ENCODE measurements at regions not wholly inside any gene's neighbourhood (a gene's known extent, or its start where the extent isn't known, plus 50 kb on each side); places are given as distances from the start of the nearest gene placed in this dataset.

DNA sequence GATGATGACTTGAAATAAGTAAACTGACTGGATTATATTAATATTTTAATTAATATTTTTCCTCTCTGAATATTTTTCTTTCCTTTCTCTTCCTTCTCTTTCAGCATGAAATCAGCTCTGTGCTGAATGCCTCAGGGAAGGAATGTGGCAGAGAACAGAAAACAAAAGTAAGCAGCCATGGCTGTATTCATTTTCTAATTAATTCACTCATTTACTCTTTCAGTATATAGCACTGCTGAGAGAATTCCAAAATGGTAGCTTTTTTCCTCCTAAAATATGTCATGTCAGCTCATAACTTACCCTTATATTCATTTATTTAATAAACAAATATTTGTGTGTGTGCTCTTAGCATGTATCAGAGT is 522.5 kb downstream of the PTPRC start:
- Histone ChIP-seq H3K36me3 (ENCODE audit: control insufficient read depth in 2 of 2, insufficient read depth in 2 of 2, low read length in 1 of 2) (no peaks in the 10 kb centered on the region), H3K27me3 (ENCODE audit: control insufficient read depth in 1 of 2, insufficient read depth in 2 of 2, low read length in 2 of 2) (no peaks in the 10 kb centered on the region), H3K4me1 (ENCODE audit: control insufficient read depth in 2 of 2, insufficient read depth in 2 of 2, low read length in 1 of 2) (no peaks in the 10 kb centered on the region), H3K4me3 (ENCODE audit: low read depth in 1 of 2, low read length in 2 of 2) (no peak overlapping the region), H3K27ac (ENCODE audit: low read depth in 2 of 2, low read length in 1 of 2) (no peak overlapping the region), H3K9me3 (ENCODE audit: control insufficient read depth in 2 of 2, insufficient read depth in 1 of 2, low read depth in 1 of 2, low read length in 1 of 2) (no peaks in the 10 kb centered on the region)

DNA sequence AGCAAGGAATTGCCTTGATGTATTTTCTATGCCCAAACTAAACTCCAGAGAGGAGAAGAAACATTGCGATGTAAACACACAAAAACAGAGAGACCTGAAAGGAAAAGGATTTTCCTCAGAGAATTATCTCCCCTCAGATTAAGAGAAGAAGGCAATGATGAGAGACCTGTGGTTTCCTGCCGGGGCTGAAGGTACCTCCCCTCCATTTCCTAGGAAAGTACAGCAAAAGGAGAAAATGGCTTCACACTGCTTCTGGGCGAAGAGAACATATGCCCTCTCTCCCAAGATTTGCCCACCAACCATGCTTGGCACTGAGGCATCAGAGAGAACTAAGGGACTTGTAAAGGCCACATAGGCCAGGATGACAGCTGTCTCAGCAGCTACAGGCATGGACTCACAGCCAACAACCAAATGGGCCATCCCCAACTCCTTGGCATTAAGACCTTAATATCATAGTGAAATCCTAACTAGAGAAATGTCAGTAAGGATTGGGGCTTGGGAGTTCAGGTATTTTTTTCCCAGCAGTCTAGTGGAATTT is 523.0 kb downstream of the PTPRC start:
- Histone ChIP-seq H3K36me3 (ENCODE audit: control insufficient read depth in 2 of 2, insufficient read depth in 2 of 2, low read length in 1 of 2) (no peaks in the 10 kb centered on the region), H3K27me3 (ENCODE audit: control insufficient read depth in 1 of 2, insufficient read depth in 2 of 2, low read length in 2 of 2) (no peaks in the 10 kb centered on the region), H3K27ac (ENCODE audit: low read depth in 2 of 2, low read length in 1 of 2) (no peak overlapping the region), H3K4me1 (ENCODE audit: control insufficient read depth in 2 of 2, insufficient read depth in 2 of 2, low read length in 1 of 2) (no peaks in the 10 kb centered on the region), H3K4me3 (ENCODE audit: low read depth in 1 of 2, low read length in 2 of 2) (no peak overlapping the region), H3K9me3 (ENCODE audit: control insufficient read depth in 2 of 2, insufficient read depth in 1 of 2, low read depth in 1 of 2, low read length in 1 of 2) (no peaks in the 10 kb centered on the region)
- whole genome bisulfite sequencing, 2 donors, result 81 to 84% methylated on average over 3 of the region's 3 CpGs

DNA sequence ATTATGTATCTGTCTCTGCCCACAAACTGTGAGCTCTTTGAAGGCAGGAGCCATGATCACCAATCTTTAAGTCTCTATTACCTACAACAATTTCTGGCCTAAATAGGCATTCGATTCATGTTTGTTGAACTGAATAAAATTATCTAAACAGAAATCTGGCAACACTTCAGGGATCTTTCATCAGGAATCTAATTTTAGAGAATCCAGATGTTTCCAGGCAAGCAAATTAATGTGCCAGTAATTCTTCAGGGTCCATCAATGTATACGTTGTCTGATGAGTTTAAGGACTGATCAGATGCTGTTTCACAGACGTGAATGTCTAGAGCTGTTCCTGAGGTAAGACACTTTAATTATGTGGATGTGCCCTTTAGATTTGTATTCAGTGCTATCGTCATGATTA is 524.4 kb downstream of the PTPRC start:
- Histone ChIP-seq H3K27me3 (ENCODE audit: control insufficient read depth in 1 of 2, insufficient read depth in 2 of 2, low read length in 2 of 2) (no peaks in the 10 kb centered on the region), H3K27ac (ENCODE audit: low read depth in 2 of 2, low read length in 1 of 2) (no peak overlapping the region), H3K9me3 (ENCODE audit: control insufficient read depth in 2 of 2, insufficient read depth in 1 of 2, low read depth in 1 of 2, low read length in 1 of 2) (no peaks in the 10 kb centered on the region), H3K4me3 (ENCODE audit: low read depth in 1 of 2, low read length in 2 of 2) (no peak overlapping the region), H3K4me1 (ENCODE audit: control insufficient read depth in 2 of 2, insufficient read depth in 2 of 2, low read length in 1 of 2) (no peaks in the 10 kb centered on the region), H3K36me3 (ENCODE audit: control insufficient read depth in 2 of 2, insufficient read depth in 2 of 2, low read length in 1 of 2) (no peaks in the 10 kb centered on the region)
- 59 to 66% methylated on average over 4 of the region's 4 CpGs for WGBS, 2 donors

DNA sequence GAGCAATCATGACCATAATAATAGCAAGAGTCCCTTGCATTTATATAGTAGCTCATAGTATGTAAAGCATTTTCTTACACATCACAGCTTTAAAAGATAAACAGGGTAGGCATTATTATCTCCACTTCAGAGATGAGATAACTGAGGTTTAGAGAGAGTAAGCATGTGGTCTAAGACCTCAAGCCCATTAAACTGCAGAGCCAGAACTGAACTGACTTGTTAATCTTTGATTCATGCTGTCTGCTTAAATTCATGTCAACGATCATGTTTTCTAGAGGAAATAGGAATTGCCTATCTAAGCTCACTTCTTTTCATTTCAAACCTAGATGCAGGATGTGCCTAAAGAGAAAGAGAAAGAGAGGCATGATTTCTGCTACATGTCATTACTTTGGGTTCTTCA is 524.8 kb downstream of the PTPRC start:
- H3K4me3 ChIP-seq (ENCODE audit: low read depth in 1 of 2, low read length in 2 of 2), result no peak overlapping the region
- 50 to 53% methylated on average over 1 of the region's 1 CpG for WGBS, 2 donors
- no peaks in the 10 kb centered on the region for H3K9me3 ChIP-seq (ENCODE audit: control insufficient read depth in 2 of 2, insufficient read depth in 1 of 2, low read depth in 1 of 2, low read length in 1 of 2)

DNA sequence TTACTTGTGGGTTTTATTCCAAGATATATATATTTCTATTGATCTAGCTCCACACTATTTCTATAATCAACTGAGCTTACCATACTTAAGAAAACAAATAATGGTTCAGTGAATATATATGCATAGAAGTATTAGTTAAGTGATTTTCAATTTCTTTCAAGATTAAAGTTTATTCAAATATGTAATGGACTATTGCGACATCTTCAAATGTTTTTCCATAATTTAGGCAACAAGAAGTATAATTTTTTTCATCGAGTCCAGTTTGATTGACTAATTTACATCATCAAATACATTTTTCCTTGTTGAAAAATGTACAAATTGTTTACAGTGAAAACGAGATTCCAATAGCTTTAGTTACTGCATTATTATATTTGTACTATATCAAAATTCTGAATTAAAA is 528.6 kb downstream of the PTPRC start:
- Histone ChIP-seq H3K27ac (ENCODE audit: low read depth in 2 of 2, low read length in 1 of 2) (no peak overlapping the region), H3K4me3 (ENCODE audit: low read depth in 1 of 2, low read length in 2 of 2) (no peak overlapping the region), H3K9me3 (ENCODE audit: control insufficient read depth in 2 of 2, insufficient read depth in 1 of 2, low read depth in 1 of 2, low read length in 1 of 2) (no peaks in the 10 kb centered on the region), H3K36me3 (ENCODE audit: control insufficient read depth in 2 of 2, insufficient read depth in 2 of 2, low read length in 1 of 2) (no peaks in the 10 kb centered on the region), H3K27me3 (ENCODE audit: control insufficient read depth in 1 of 2, insufficient read depth in 2 of 2, low read length in 2 of 2) (no peaks in the 10 kb centered on the region), H3K4me1 (ENCODE audit: control insufficient read depth in 2 of 2, insufficient read depth in 2 of 2, low read length in 1 of 2) (no peaks in the 10 kb centered on the region)
- WGBS, 2 donors, result 84 to 88% methylated on average over 3 of the region's 3 CpGs

More for the DNA sequence above, 524.8 kb downstream of the PTPRC start:
- Histone ChIP-seq H3K36me3 (ENCODE audit: control insufficient read depth in 2 of 2, insufficient read depth in 2 of 2, low read length in 1 of 2) (no peaks in the 10 kb centered on the region), H3K27me3 (ENCODE audit: control insufficient read depth in 1 of 2, insufficient read depth in 2 of 2, low read length in 2 of 2) (no peaks in the 10 kb centered on the region), H3K4me1 (ENCODE audit: control insufficient read depth in 2 of 2, insufficient read depth in 2 of 2, low read length in 1 of 2) (no peaks in the 10 kb centered on the region), H3K27ac (ENCODE audit: low read depth in 2 of 2, low read length in 1 of 2) (no peak overlapping the region)

DNA sequence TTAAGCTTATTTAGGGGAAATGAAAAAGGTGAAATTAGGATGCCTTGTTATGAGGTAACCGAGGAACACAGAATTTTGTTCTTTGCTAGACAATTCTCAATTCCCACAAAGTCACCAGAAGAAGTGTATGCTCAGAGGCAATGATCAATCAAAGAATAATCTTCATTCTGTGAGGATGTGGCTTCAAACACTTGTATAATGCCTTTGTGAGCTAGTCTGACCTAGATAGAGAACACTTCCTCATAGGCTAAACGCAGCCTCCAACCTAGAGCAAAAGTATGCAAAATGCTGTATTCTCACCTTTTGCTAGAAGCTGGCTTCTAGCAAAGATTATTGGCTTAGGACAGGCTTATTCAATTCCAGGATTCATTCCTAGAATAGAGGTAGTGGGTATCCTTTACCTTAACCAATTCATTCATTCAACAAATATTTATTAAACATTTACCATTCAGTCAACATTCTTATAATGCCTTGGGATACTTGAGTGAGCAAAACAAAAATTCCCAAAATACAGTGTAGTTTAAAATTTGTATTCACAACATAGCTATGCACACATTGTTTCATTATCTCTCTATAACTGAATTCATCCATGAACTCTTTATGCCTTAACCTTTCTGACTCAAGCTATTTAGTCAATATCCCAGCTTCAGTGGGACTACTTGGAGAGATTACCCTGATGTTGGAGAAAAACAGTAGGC is 530.2 kb downstream of the PTPRC start:
- H3K9me3 ChIP-seq (ENCODE audit: control insufficient read depth in 2 of 2, insufficient read depth in 1 of 2, low read depth in 1 of 2, low read length in 1 of 2), result no peaks in the 10 kb centered on the region
- no peaks in the 10 kb centered on the region for H3K36me3 ChIP-seq (ENCODE audit: control insufficient read depth in 2 of 2, insufficient read depth in 2 of 2, low read length in 1 of 2)
- no peaks in the 10 kb centered on the region for H3K27me3 ChIP-seq (ENCODE audit: control insufficient read depth in 1 of 2, insufficient read depth in 2 of 2, low read length in 2 of 2)
- H3K27ac ChIP-seq (ENCODE audit: low read depth in 2 of 2, low read length in 1 of 2), result no peak overlapping the region
- WGBS, 2 donors, result 76 to 84% methylated on average over 2 of the region's 2 CpGs
- no peak overlapping the region for H3K4me3 ChIP-seq (ENCODE audit: low read depth in 1 of 2, low read length in 2 of 2)
- H3K4me1 ChIP-seq (ENCODE audit: control insufficient read depth in 2 of 2, insufficient read depth in 2 of 2, low read length in 1 of 2), result no peaks in the 10 kb centered on the region

DNA sequence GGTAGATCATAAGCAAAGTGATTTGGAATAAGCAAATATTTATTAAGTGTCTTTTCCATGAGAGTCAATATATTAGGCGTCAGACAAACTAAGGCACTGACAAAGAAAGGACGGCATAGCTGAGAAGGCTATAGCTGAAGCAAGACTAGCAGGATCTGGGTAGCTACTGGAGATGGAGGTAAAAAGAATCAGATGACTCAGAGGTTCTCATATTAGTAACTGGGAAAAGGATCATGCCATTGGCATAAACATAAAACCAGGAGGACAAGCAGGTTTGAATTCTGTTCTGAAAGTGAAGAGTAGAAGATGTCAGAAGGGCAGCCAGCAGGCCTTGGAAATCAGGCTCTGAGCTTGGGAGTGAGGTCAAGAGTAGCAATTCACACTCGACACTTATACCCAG is 531.9 kb downstream of the PTPRC start:
- Histone ChIP-seq H3K9me3 (ENCODE audit: control insufficient read depth in 2 of 2, insufficient read depth in 1 of 2, low read depth in 1 of 2, low read length in 1 of 2) (no peaks in the 10 kb centered on the region), H3K27me3 (ENCODE audit: control insufficient read depth in 1 of 2, insufficient read depth in 2 of 2, low read length in 2 of 2) (no peaks in the 10 kb centered on the region), H3K27ac (ENCODE audit: low read depth in 2 of 2, low read length in 1 of 2) (no peak overlapping the region), H3K4me3 (ENCODE audit: low read depth in 1 of 2, low read length in 2 of 2) (no peak overlapping the region), H3K4me1 (ENCODE audit: control insufficient read depth in 2 of 2, insufficient read depth in 2 of 2, low read length in 1 of 2) (no peaks in the 10 kb centered on the region), H3K36me3 (ENCODE audit: control insufficient read depth in 2 of 2, insufficient read depth in 2 of 2, low read length in 1 of 2) (no peaks in the 10 kb centered on the region)
- WGBS, 2 donors, result 80 to 83% methylated on average over 3 of the region's 3 CpGs

DNA sequence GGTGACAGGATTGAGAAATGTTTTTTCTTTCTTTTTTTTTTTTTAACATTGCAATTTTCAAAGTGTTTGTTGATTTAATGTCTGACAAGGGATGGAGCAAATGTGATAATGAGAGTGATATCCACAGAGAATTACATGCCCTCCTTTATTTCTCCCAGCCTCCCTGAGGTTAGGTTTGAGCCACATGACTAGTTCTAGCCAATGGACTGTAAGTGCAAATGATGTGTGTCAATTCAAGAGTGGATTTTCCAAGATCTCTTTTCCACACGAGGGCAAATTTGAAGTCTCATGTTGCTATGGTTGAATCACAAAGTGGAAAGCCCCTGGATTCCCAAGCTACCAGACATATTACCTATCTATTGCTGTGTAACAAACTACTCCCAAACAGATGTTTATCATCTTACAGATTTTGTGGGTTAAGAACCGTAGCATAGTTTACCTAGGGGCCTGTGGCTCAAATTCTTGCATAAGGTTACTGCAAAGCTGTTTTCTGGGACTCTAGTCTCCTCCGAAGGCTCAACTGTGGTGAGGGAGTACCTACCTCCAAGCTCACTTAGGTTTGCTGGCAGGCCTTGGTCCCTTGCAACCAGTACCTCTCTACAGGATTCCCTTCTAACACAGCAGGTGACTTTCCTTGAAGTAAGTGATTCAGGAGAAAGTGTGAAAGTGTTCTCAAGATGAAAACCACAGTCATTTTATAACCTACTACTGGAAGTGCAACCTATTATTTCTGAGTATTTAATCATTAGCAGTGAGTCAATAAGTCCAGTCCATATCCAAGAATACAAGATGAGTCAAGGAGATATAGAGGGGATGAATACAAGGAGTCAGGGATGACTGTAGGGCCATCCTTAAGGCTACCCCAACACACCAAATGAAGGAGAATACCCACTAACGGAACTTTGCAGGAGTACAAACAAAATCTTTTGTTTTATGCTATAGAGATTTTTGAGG is 533.6 kb downstream of the PTPRC start:
- Histone ChIP-seq H3K36me3 (ENCODE audit: control insufficient read depth in 2 of 2, insufficient read depth in 2 of 2, low read length in 1 of 2) (no peaks in the 10 kb centered on the region), H3K4me1 (ENCODE audit: control insufficient read depth in 2 of 2, insufficient read depth in 2 of 2, low read length in 1 of 2) (no peaks in the 10 kb centered on the region), H3K27ac (ENCODE audit: low read depth in 2 of 2, low read length in 1 of 2) (no peak overlapping the region), H3K27me3 (ENCODE audit: control insufficient read depth in 1 of 2, insufficient read depth in 2 of 2, low read length in 2 of 2) (no peaks in the 10 kb centered on the region), H3K4me3 (ENCODE audit: low read depth in 1 of 2, low read length in 2 of 2) (no peak overlapping the region), H3K9me3 (ENCODE audit: control insufficient read depth in 2 of 2, insufficient read depth in 1 of 2, low read depth in 1 of 2, low read length in 1 of 2) (no peaks in the 10 kb centered on the region)
- 67 to 70% methylated on average over 4 of the region's 4 CpGs for WGBS, 2 donors

DNA sequence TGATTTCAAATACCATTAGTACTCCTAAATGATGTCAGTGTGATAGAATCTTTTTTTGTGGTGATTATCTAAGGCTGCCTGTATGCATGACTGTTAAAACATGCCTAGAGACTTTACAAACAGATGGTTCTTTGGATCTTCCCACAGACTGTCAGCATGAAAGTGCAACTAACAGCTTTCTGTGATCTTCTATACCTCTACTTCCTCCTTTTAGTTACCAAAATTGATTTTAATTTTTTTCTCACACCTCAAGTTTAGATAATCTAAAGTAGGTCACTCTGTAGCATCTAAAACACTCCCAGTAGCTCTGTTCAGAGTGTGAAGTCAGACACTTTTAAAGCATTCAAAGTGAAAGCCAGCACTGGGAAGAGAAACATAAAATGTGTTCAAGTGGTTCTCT is 534.5 kb downstream of the PTPRC start:
- Histone ChIP-seq H3K36me3 (ENCODE audit: control insufficient read depth in 2 of 2, insufficient read depth in 2 of 2, low read length in 1 of 2) (no peaks in the 10 kb centered on the region), H3K27ac (ENCODE audit: low read depth in 2 of 2, low read length in 1 of 2) (no peak overlapping the region), H3K27me3 (ENCODE audit: control insufficient read depth in 1 of 2, insufficient read depth in 2 of 2, low read length in 2 of 2) (no peaks in the 10 kb centered on the region), H3K9me3 (ENCODE audit: control insufficient read depth in 2 of 2, insufficient read depth in 1 of 2, low read depth in 1 of 2, low read length in 1 of 2) (no peaks in the 10 kb centered on the region), H3K4me1 (ENCODE audit: control insufficient read depth in 2 of 2, insufficient read depth in 2 of 2, low read length in 1 of 2) (no peaks in the 10 kb centered on the region), H3K4me3 (ENCODE audit: low read depth in 1 of 2, low read length in 2 of 2) (no peak overlapping the region)

All from esophagus (tissue), 2 donors.